GM18868 (cell line): ENCODE measurements at regions not wholly inside any gene's neighbourhood (a gene's known extent, or its start where the extent isn't known, plus 50 kb on each side); places are given as distances from the start of the nearest gene placed in this dataset.
"Not testable (repeated sequence)": the region's sequence is repeated elsewhere in the genome, so short reads cannot be mapped to it uniquely, and the experiment has no call there.

Source experiments
- ATAC-seq: cut with Tn5 transposase; IDR thresholded peaks from one replicate; pipeline ENCODE4 v1.9.1; 2021; ENCODE audit warnings: mild to moderate bottlenecking, moderate library complexity; ENCODE audit not compliant: unreplicated experiment

GRCh38 chr13:30072818-30073186, 222.4 kb upstream of the UBL3 start:
- no peak for ATAC-seq

- no peak for ATAC-seq
Observed at GRCh38 chr13:30071969-30072817, 221.8 kb upstream of the UBL3 start.

GRCh38 chr13:30065181-30065580, 214.8 kb upstream of the UBL3 start:
- no peak for ATAC-seq

GRCh38 chr13:30063892-30064291, 213.5 kb upstream of the UBL3 start:
- no peak for ATAC-seq

- no peak for ATAC-seq
Observed at GRCh38 chr13:30061217-30061616, 210.8 kb upstream of the UBL3 start.

- ATAC-seq: no peak
Observed at GRCh38 chr13:30058429-30058828, 208.0 kb upstream of the UBL3 start.

- ATAC-seq: not testable (repeated sequence)
Observed at GRCh38 chr13:30054546-30054945, 204.1 kb upstream of the UBL3 start.

GRCh38 chr13:30053939-30054338, 203.5 kb upstream of the UBL3 start:
- no peak for ATAC-seq

GRCh38 chr13:30052120-30052519, 201.7 kb upstream of the UBL3 start:
- ATAC-seq: no peak

GRCh38 chr13:30051531-30052060, 201.2 kb upstream of the UBL3 start:
- no peak for ATAC-seq

- no peak for ATAC-seq
Observed at GRCh38 chr13:30049692-30050091, 199.3 kb upstream of the UBL3 start.

- peak; percentile 56 for ATAC-seq
Observed at GRCh38 chr13:30047154-30047874, 196.9 kb upstream of the UBL3 start.

- ATAC-seq: no peak
Observed at GRCh38 chr13:30045916-30046704, 195.7 kb upstream of the UBL3 start.

GRCh38 chr13:30044932-30045331, 194.5 kb upstream of the UBL3 start:
- no peak for ATAC-seq

GRCh38 chr13:30043631-30043925, 193.2 kb upstream of the UBL3 start:
- no peak for ATAC-seq

- no peak for ATAC-seq
Observed at GRCh38 chr13:30042891-30043630, 192.6 kb upstream of the UBL3 start.

- no peak for ATAC-seq
Observed at GRCh38 chr13:30042272-30042671, 191.9 kb upstream of the UBL3 start.

- no peak for ATAC-seq
Observed at GRCh38 chr13:30039511-30039911, 189.1 kb upstream of the UBL3 start.

- no peak for ATAC-seq
Observed at GRCh38 chr13:30038884-30039283, 188.5 kb upstream of the UBL3 start.

- ATAC-seq: no peak
Observed at GRCh38 chr13:30037766-30038165, 187.3 kb upstream of the UBL3 start.

GRCh38 chr13:30037306-30037705, 186.9 kb upstream of the UBL3 start:
- ATAC-seq: no peak
